ENCODE measurements at regions not wholly inside any gene's neighbourhood (a gene's known extent, or its start where the extent isn't known, plus 50 kb on each side); places are given as distances from the start of the nearest gene placed in this dataset.

DNA sequence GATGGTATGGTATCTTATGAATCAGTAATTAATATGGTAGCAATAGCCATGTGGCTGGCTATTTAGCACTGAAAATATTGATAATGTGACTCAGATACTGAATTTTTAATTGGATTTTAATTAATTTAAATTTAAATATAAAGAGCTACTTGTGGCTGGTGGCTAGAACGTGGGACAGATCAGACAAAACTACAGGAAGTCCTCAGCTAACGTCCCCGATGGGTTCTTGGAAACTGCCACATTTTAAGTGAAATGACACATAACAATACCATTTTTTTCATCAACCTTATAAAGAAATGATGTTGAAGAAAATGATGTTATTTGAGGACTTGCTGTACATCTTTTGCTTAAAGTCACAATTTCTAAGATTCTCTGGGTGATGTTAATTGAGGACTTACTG lies 138.1 kb upstream of the FLRT2 start:
- Histone ChIP-seq H3K4me1 (ENCODE audit: insufficient read depth, low read length, poor library complexity, severe bottlenecking) (no peaks in the 10 kb centered on the region), H3K4me3 (ENCODE audit: low read depth, low read length, poor library complexity, severe bottlenecking) (no peak overlapping the region), H3K36me3 (ENCODE audit: insufficient read depth, low read length) (no peaks in the 10 kb centered on the region), H3K27ac (ENCODE audit: low read depth, low read length, poor library complexity, severe bottlenecking) (no peak overlapping the region), H2AFZ (ENCODE audit: low read length) (no peak overlapping the region), H4K20me1 (ENCODE audit: insufficient read depth, low read length) (no peaks in the 10 kb centered on the region), H3K4me2 (ENCODE audit: low read length) (no peak overlapping the region), H3K9me3 (ENCODE audit: low read length) (no peaks in the 10 kb centered on the region), H3K79me2 (ENCODE audit: insufficient read depth, low read depth, low read length) (no peaks in the 10 kb centered on the region), H3K9me2 (ENCODE audit: insufficient read depth, low read length) (no peaks in the 10 kb centered on the region)
- TF ChIP-seq EZH2phosphoT487 (IDR thresholded peaks at IDR 0.05; ENCODE audit: borderline replicate concordance, low read depth, low read length), result no peak
- TF ChIP-seq, protein P1, sequence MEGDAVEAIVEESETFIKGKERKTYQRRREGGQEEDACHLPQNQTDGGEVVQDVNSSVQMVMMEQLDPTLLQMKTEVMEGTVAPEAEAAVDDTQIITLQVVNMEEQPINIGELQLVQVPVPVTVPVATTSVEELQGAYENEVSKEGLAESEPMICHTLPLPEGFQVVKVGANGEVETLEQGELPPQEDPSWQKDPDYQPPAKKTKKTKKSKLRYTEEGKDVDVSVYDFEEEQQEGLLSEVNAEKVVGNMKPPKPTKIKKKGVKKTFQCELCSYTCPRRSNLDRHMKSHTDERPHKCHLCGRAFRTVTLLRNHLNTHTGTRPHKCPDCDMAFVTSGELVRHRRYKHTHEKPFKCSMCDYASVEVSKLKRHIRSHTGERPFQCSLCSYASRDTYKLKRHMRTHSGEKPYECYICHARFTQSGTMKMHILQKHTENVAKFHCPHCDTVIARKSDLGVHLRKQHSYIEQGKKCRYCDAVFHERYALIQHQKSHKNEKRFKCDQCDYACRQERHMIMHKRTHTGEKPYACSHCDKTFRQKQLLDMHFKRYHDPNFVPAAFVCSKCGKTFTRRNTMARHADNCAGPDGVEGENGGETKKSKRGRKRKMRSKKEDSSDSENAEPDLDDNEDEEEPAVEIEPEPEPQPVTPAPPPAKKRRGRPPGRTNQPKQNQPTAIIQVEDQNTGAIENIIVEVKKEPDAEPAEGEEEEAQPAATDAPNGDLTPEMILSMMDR (conservative IDR thresholded peaks at IDR 0.05; ENCODE audit: low read length), result no peak
- intact Hi-C loops (cut with micrococcal nuclease; ENCODE audit: unreplicated experiment), result no loop called here
- CTCF ChIA-PET (ENCODE audit: unreplicated experiment), result no interaction called here
- POLR2A ChIA-PET, result interaction anchor here (1.1 kb wide), 1 partner anchor 14 kb away, joined by 3 read pairs; no protein-coding TSS in a partner anchor
- DNase-seq (ENCODE audit: low spot score), result no peak
- no TSS peak for BruUV-seq (replicated peaks)

DNA sequence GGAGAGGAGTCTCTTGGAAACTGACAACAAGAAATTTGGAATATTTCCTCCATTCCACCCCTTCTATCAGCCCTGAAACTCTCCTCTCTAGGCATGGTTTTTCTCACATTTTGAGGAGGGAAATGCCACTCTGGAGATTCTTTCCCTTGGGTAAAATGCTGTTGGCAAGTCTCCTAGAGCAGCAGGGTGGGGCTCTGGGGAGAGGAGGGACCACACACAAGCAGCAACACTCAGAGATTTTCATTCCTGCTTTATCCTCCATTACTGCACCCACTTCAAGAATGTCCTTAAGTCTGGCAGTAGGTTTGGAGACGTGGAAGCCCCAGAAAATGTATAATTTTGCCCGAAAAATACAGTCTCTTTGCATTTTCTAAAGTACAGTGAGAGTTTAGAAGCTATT lies 130.8 kb upstream of the FLRT2 start:
- H3K36me3 ChIP-seq (ENCODE audit: insufficient read depth, low read length), result no peaks in the 10 kb centered on the region
- ChIA-PET POLR2A (interaction anchor here (1.2 kb wide), 1 partner anchor 15 kb away, joined by 4 read pairs; no protein-coding TSS in a partner anchor), CTCF (ENCODE audit: unreplicated experiment) (no interaction called here)
- H3K4me3 ChIP-seq (ENCODE audit: low read depth, low read length, poor library complexity, severe bottlenecking), result no peak overlapping the region
- no peak overlapping the region for H2AFZ ChIP-seq (ENCODE audit: low read length)
- TF ChIP-seq, protein P1 (conservative IDR thresholded peaks at IDR 0.05; ENCODE audit: low read length), result no peak
- no peak for TF ChIP-seq EZH2phosphoT487 (IDR thresholded peaks at IDR 0.05; ENCODE audit: borderline replicate concordance, low read depth, low read length)
- no peaks in the 10 kb centered on the region for H3K9me3 ChIP-seq (ENCODE audit: low read length)
- BruUV-seq (replicated peaks), result no TSS peak
- intact Hi-C loops (cut with micrococcal nuclease; ENCODE audit: unreplicated experiment), result no loop called here
- no peak overlapping the region for H3K4me2 ChIP-seq (ENCODE audit: low read length)
- H3K79me2 ChIP-seq (ENCODE audit: insufficient read depth, low read depth, low read length), result no peaks in the 10 kb centered on the region
- H3K27ac ChIP-seq (ENCODE audit: low read depth, low read length, poor library complexity, severe bottlenecking), result no peak overlapping the region
- H3K9me2 ChIP-seq (ENCODE audit: insufficient read depth, low read length), result no peaks in the 10 kb centered on the region
- no peaks in the 10 kb centered on the region for H4K20me1 ChIP-seq (ENCODE audit: insufficient read depth, low read length)
- H3K4me1 ChIP-seq (ENCODE audit: insufficient read depth, low read length, poor library complexity, severe bottlenecking), result no peaks in the 10 kb centered on the region
- no peak for DNase-seq (ENCODE audit: low spot score)

DNA sequence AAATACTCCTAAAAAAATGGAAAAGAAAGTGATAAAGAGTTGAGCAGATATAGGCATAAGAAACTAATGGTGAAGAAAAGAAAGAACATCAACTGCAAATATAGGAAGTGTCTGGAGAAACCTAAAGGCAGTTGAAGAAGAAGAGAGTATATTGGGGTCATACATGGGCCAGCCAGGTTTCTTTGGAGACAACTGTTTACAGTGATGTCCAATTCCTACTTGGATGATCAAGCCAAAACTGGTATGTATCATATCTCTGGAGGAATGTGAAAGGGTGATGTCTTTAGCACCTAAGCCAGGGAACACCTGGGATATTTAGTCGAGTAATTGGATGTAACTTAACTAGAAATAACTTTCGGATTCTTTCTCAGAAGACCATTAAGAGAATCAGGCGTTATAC lies 129.3 kb upstream of the FLRT2 start:
- TF ChIP-seq, protein P1 (conservative IDR thresholded peaks at IDR 0.05; ENCODE audit: low read length), result no peak
- TF ChIP-seq EZH2phosphoT487 (IDR thresholded peaks at IDR 0.05; ENCODE audit: borderline replicate concordance, low read depth, low read length), result no peak
- no peak overlapping the region for H3K27ac ChIP-seq (ENCODE audit: low read depth, low read length, poor library complexity, severe bottlenecking)
- no peaks in the 10 kb centered on the region for H4K20me1 ChIP-seq (ENCODE audit: insufficient read depth, low read length)
- H3K9me3 ChIP-seq (ENCODE audit: low read length), result no peaks in the 10 kb centered on the region
- no peaks in the 10 kb centered on the region for H3K4me1 ChIP-seq (ENCODE audit: insufficient read depth, low read length, poor library complexity, severe bottlenecking)
- H3K4me3 ChIP-seq (ENCODE audit: low read depth, low read length, poor library complexity, severe bottlenecking), result no peak overlapping the region
- CTCF ChIA-PET (ENCODE audit: unreplicated experiment), result no interaction called here
- no peak for DNase-seq (ENCODE audit: low spot score)
- POLR2A ChIA-PET, result interaction anchor here (0.5 to 0.6 kb wide), 2 partner anchors 326 to 426 kb away, joined by 3 to 5 read pairs; no protein-coding TSS in a partner anchor
- no TSS peak for BruUV-seq (replicated peaks)
- H3K79me2 ChIP-seq (ENCODE audit: insufficient read depth, low read depth, low read length), result no peaks in the 10 kb centered on the region
- intact Hi-C loops (cut with micrococcal nuclease; ENCODE audit: unreplicated experiment), result no loop called here
- H3K36me3 ChIP-seq (ENCODE audit: insufficient read depth, low read length), result no peaks in the 10 kb centered on the region
- no peak overlapping the region for H3K4me2 ChIP-seq (ENCODE audit: low read length)
- no peak overlapping the region for H2AFZ ChIP-seq (ENCODE audit: low read length)
- H3K9me2 ChIP-seq (ENCODE audit: insufficient read depth, low read length), result no peaks in the 10 kb centered on the region

Measured in OCI-LY7 (cell line).